ENCODE measurements at regions not wholly inside any gene's neighbourhood (a gene's known extent, or its start where the extent isn't known, plus 50 kb on each side); places are given as distances from the start of the nearest gene placed in this dataset.

DNA sequence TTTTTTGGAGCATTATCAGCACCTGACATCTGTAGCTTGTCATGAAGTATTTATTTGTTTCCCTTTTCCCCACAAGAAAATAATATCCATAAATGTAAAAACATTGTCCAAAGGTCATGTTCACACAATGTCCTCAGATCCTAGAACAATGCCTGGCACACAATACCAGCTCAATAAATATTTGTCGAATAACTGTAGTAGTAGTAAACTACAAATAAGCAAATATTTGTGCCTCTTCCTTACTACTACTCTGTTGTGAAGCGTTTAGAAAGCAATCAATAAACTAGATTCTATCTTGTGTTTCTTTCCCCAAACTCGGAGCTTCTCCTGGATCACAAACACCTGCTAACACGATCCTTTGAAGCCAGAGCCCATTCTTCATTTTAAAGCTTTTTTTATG is 459.6 kb upstream of the NECTIN3 start:
- Histone ChIP-seq H3K36me3 (replicated peaks; ENCODE audit: insufficient read depth, low read depth) (no peaks in the 10 kb centered on the region), H2AFZ (no peak overlapping the region), H4K20me1 (ENCODE audit: insufficient read depth, poor library complexity, severe bottlenecking) (no peaks in the 10 kb centered on the region), H3K79me2 (no peaks in the 10 kb centered on the region), H3K9me2 (replicated peaks; ENCODE audit: insufficient read depth) (no peaks in the 10 kb centered on the region), H3K4me2 (no peak overlapping the region), H3K9me3 (ENCODE audit: low read depth) (no peaks in the 10 kb centered on the region), H3K27ac (no peak overlapping the region), H3K4me3 (no peak overlapping the region), H3K4me1 (ENCODE audit: insufficient read depth) (peaks cover 3% of the 10 kb centered on the region), H3K27me3 (no peaks in the 10 kb centered on the region)
- WGBS (ENCODE audit: low lambda C conversion rate, missing lambda C conversion rate): 78% methylated on average over 4 of the region's 4 CpGs
- DNase-seq (ENCODE audit: low spot score): no peak
- TF ChIP-seq EZH2 (IDR thresholded peaks at IDR 0.05; ENCODE audit: borderline replicate concordance) (no peak), EZH2phosphoT487 (IDR thresholded peaks at IDR 0.05; ENCODE audit: low read depth, severe bottlenecking, unreplicated experiment) (no peak)
- TF ChIP-seq, protein P1, sequence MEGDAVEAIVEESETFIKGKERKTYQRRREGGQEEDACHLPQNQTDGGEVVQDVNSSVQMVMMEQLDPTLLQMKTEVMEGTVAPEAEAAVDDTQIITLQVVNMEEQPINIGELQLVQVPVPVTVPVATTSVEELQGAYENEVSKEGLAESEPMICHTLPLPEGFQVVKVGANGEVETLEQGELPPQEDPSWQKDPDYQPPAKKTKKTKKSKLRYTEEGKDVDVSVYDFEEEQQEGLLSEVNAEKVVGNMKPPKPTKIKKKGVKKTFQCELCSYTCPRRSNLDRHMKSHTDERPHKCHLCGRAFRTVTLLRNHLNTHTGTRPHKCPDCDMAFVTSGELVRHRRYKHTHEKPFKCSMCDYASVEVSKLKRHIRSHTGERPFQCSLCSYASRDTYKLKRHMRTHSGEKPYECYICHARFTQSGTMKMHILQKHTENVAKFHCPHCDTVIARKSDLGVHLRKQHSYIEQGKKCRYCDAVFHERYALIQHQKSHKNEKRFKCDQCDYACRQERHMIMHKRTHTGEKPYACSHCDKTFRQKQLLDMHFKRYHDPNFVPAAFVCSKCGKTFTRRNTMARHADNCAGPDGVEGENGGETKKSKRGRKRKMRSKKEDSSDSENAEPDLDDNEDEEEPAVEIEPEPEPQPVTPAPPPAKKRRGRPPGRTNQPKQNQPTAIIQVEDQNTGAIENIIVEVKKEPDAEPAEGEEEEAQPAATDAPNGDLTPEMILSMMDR (IDR thresholded peaks at IDR 0.05; ENCODE audit: poor library complexity): no peak

GRCh38 chr3:110614186-110614585 is 457.4 kb upstream of the NECTIN3 start:
- Histone ChIP-seq H3K4me2 (no peak overlapping the region), H3K79me2 (no peaks in the 10 kb centered on the region), H3K27me3 (no peaks in the 10 kb centered on the region), H3K4me1 (ENCODE audit: insufficient read depth) (peaks cover 3% of the 10 kb centered on the region), H3K9me3 (ENCODE audit: low read depth) (no peaks in the 10 kb centered on the region), H4K20me1 (ENCODE audit: insufficient read depth, poor library complexity, severe bottlenecking) (no peaks in the 10 kb centered on the region), H3K36me3 (replicated peaks; ENCODE audit: insufficient read depth, low read depth) (no peaks in the 10 kb centered on the region), H3K27ac (no peak overlapping the region), H3K9me2 (replicated peaks; ENCODE audit: insufficient read depth) (no peaks in the 10 kb centered on the region), H3K4me3 (no peak overlapping the region), H2AFZ (no peak overlapping the region)
- TF ChIP-seq EZH2phosphoT487 (IDR thresholded peaks at IDR 0.05; ENCODE audit: low read depth, severe bottlenecking, unreplicated experiment): no peak
- TF ChIP-seq, protein P1 (IDR thresholded peaks at IDR 0.05; ENCODE audit: poor library complexity): no peak
- no peak for DNase-seq (ENCODE audit: low spot score)
- 72% methylated on average over 2 of the region's 2 CpGs for WGBS (ENCODE audit: low lambda C conversion rate, missing lambda C conversion rate)

- H3K79me2 ChIP-seq: no peaks in the 10 kb centered on the region
- H3K9me2 ChIP-seq (replicated peaks; ENCODE audit: insufficient read depth): no peaks in the 10 kb centered on the region
- no peaks in the 10 kb centered on the region for H3K27me3 ChIP-seq
- 100% methylated on average over 1 of the region's 1 CpG for WGBS (ENCODE audit: low lambda C conversion rate, missing lambda C conversion rate)
- H4K20me1 ChIP-seq (ENCODE audit: insufficient read depth, poor library complexity, severe bottlenecking): no peaks in the 10 kb centered on the region
- H3K4me3 ChIP-seq: no peak overlapping the region
- TF ChIP-seq EZH2phosphoT487 (IDR thresholded peaks at IDR 0.05; ENCODE audit: low read depth, severe bottlenecking, unreplicated experiment) (no peak), EZH2 (IDR thresholded peaks at IDR 0.05; ENCODE audit: borderline replicate concordance) (no peak)
- TF ChIP-seq, protein P1 (IDR thresholded peaks at IDR 0.05; ENCODE audit: poor library complexity): no peak
- DNase-seq (ENCODE audit: low spot score): no peak
- no peaks in the 10 kb centered on the region for H3K9me3 ChIP-seq (ENCODE audit: low read depth)
- no peak overlapping the region for H3K4me2 ChIP-seq
- H3K36me3 ChIP-seq (replicated peaks; ENCODE audit: insufficient read depth, low read depth): no peaks in the 10 kb centered on the region
- H3K4me1 ChIP-seq (ENCODE audit: insufficient read depth): peaks cover 3% of the 10 kb centered on the region
- no peak overlapping the region for H2AFZ ChIP-seq
- no peak overlapping the region for H3K27ac ChIP-seq
Observed at GRCh38 chr3:110615454-110615853, 456.2 kb upstream of the NECTIN3 start.
